ENCODE measurements at regions not wholly inside any gene's neighbourhood (a gene's known extent, or its start where the extent isn't known, plus 50 kb on each side); places are given as distances from the start of the nearest gene placed in this dataset.

DNA sequence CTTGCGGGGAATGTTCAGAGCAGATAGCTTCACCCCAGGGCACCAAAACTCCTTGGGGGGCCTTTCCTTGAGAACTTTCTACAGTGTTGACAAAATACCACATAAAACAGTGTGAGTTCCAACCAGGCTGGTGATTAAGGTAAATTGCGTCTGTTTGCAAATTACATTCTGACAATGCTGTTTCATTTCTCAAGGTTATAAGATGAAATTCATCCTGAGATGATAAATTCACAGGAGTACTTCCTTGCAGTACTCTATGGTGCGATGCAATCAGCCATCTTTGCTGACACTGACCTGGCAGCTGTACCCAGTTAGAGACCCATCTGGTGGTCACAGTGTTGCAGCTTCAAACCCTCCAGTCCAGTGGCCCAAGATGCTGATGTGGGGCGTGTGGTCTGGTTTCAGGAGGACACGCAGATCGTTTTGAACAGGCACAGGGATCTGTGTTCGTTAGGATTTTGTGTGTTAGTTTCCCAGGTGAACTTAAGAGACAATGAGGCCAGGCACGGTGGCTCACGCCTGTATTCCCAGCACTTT is 99.5 kb upstream of the SLC66A3 start:
- H3K4me3 ChIP-seq (ENCODE audit: low read depth, low read length): no peak overlapping the region
- TF ChIP-seq, protein P1, sequence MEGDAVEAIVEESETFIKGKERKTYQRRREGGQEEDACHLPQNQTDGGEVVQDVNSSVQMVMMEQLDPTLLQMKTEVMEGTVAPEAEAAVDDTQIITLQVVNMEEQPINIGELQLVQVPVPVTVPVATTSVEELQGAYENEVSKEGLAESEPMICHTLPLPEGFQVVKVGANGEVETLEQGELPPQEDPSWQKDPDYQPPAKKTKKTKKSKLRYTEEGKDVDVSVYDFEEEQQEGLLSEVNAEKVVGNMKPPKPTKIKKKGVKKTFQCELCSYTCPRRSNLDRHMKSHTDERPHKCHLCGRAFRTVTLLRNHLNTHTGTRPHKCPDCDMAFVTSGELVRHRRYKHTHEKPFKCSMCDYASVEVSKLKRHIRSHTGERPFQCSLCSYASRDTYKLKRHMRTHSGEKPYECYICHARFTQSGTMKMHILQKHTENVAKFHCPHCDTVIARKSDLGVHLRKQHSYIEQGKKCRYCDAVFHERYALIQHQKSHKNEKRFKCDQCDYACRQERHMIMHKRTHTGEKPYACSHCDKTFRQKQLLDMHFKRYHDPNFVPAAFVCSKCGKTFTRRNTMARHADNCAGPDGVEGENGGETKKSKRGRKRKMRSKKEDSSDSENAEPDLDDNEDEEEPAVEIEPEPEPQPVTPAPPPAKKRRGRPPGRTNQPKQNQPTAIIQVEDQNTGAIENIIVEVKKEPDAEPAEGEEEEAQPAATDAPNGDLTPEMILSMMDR (IDR thresholded peaks at IDR 0.05; ENCODE audit: low read depth, low read length, missing control alignments): no peak
- no peak for DNase-seq (ENCODE audit: low read depth)

DNA sequence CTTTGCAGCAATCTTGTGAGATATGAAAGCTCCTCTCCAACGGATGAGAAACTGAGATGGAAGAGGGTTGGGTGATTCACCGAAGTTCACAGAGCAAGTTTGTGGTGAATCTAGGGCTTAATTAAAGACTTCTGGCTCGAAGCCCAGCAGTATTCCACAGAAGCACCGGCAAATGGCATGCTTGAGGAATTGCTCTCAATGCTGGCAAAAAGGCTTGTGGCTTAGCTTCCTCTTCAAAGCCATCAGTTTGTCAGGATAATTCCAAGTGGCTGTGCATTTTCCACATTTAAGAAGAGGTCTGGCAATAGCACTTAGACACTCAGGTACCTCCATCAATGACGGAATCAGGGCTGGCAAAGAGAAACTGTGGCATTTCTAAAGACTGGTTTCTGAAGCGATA is 98.7 kb upstream of the SLC66A3 start:
- DNase-seq (ENCODE audit: low read depth): no peak
- TF ChIP-seq, protein P1 (IDR thresholded peaks at IDR 0.05; ENCODE audit: low read depth, low read length, missing control alignments): no peak
- no peak overlapping the region for H3K4me3 ChIP-seq (ENCODE audit: low read depth, low read length)

DNA sequence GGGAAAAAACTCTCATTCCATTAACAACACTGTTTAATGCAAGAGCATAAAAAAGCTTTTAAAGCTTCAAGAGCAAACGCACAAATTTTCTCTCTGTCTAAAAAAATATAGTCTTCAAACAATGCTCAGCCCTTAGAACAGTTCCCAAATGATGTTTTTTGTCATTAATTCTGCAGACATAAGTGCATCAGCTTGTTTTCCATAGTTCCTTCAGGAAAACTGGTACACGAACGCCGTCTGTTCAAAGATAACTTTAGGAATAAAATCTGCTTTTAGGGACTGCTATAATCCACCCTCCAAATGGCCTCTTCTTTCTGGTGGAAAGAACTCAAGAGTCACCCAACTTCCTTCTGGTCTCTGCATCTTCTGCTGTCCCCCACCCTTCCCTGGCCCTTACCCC is 98.2 kb upstream of the SLC66A3 start:
- DNase-seq (ENCODE audit: low read depth): no peak
- H3K4me3 ChIP-seq (ENCODE audit: low read depth, low read length): no peak overlapping the region
- TF ChIP-seq, protein P1 (IDR thresholded peaks at IDR 0.05; ENCODE audit: low read depth, low read length, missing control alignments): no peak

- H3K4me3 ChIP-seq (ENCODE audit: low read depth, low read length): no peak overlapping the region
- DNase-seq (ENCODE audit: low read depth): no peak
- TF ChIP-seq, protein P1 (IDR thresholded peaks at IDR 0.05; ENCODE audit: low read depth, low read length, missing control alignments): no peak
Measured at GRCh38 chr2:11058129-11058528, 97.1 kb upstream of the SLC66A3 start.

DNA sequence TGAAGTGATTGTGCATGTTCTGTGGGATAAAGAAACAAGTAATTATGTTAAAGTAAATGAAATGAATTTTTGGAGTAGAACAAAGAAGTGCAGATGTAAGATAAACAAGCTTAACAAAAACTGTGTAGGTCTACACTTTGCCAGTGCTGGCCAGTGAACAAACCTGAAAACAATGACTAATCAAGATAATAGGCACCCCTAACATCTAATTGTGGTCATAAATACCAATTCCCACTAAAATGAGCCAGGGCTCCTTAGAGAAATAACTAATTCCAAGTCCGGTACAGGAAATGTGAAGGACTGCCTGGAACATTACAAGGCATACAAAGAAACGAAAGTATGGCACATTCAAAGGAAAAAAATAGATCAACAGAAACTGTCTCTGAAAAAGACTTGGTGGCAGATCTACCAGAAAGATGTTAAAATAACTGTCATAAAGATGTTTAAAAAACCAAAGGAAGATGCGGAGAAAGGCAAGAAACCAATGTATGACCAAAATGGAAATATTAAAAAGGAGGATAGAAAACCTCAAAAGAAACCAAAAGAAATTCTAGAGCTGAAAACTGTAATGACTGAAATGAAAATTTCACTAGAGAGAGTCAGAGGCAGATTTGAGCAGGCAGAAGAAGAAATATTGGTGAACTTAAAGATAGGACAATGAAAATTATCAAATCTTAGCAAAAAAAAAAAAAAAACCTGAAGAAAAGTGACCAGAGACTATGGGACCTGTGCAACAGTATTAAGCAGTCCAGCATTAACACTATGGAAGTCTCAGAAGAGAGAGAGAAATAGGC is 94.7 kb upstream of the SLC66A3 start:
- TF ChIP-seq, protein P1 (IDR thresholded peaks at IDR 0.05; ENCODE audit: low read depth, low read length, missing control alignments): no peak
- DNase-seq (ENCODE audit: low read depth): no peak
- H3K4me3 ChIP-seq (ENCODE audit: low read depth, low read length): no peak overlapping the region

- DNase-seq (ENCODE audit: low read depth): no peak
- TF ChIP-seq, protein P1 (IDR thresholded peaks at IDR 0.05; ENCODE audit: low read depth, low read length, missing control alignments): no peak
- no peak overlapping the region for H3K4me3 ChIP-seq (ENCODE audit: low read depth, low read length)
Measured at GRCh38 chr2:11065833-11066485, 89.3 kb upstream of the SLC66A3 start.
